Heart left ventricle (tissue), 16 donors: ENCODE measurements at regions not wholly inside any gene's neighbourhood (a gene's known extent, or its start where the extent isn't known, plus 50 kb on each side); places are given as distances from the start of the nearest gene placed in this dataset.
A peak's percentile ranks its signal among the peaks of the same experiment; 100 is the strongest.

Experiments
- ATAC-seq, 4 donors: fragments of 200-7000 bp; cut with Tn5 transposase; one replicate each; pipeline ENCODE4 v1.9.1; 2020 to 2022; ENCODE audit warnings: moderate library complexity in 4 of 4, mild to moderate bottlenecking in 3 of 4, moderate number of reproducible peaks in 1 of 4
- DNase-seq, 5 donors: peaks; one replicate each; pipeline ENCODE4 v3.0.0-alpha.2; 2020
- H3K27ac ChIP-seq, 12 donors: fragments of 200-600 bp; sonication (generic) in 4 of 12; one replicate each; pipeline versions ENCODE4 v1.5.0 to v1.8.0; 2016 to 2022; ENCODE audit warnings: mild to moderate bottlenecking in 2 of 12
- H3K27me3 ChIP-seq, 9 donors: fragments of 200-600 bp; sonication (generic) in 2 of 9; one replicate each; pipeline versions ENCODE4 v1.5.1 to v1.8.0; 2016 to 2022; ENCODE audit warnings: mild to moderate bottlenecking in 3 of 9
- H3K36me3 ChIP-seq, 9 donors: fragments of 200-600 bp; sonication (generic) in 2 of 9; one replicate each; pipeline versions ENCODE4 v1.5.0 to v1.8.0; 2018 to 2022; ENCODE audit warnings: mild to moderate bottlenecking in 2 of 9
- H3K4me1 ChIP-seq, 12 donors: fragments of 200-600 bp; sonication (generic) in 4 of 12; one replicate each; pipeline versions ENCODE4 v1.5.0 to v1.8.0; 2016 to 2022; ENCODE audit warnings: mild to moderate bottlenecking in 3 of 12
- H3K4me3 ChIP-seq, 12 donors: fragments of 200-600 bp; sonication (generic) in 4 of 12; one replicate each; pipeline versions ENCODE4 v1.5.0 to v1.8.0; 2017 to 2022; ENCODE audit warnings: mild to moderate bottlenecking in 9 of 12, moderate library complexity in 4 of 12
- H3K9me3 ChIP-seq, 12 donors: fragments of 200-600 bp; sonication (generic) in 4 of 12; one replicate each; pipeline versions ENCODE4 v1.5.0 to v1.8.0; 2016 to 2022; ENCODE audit warnings: mild to moderate bottlenecking in 1 of 12
- POLR2A ChIP-seq, 2 donors: fragments of 450-650 bp; IDR thresholded peaks; one replicate each; pipeline ENCODE4 v1.6.1; 2017; ENCODE audit warnings: antibody characterized with exemption in 2 of 2, mild to moderate bottlenecking in 2 of 2, moderate library complexity in 2 of 2
- WGBS, 4 donors: extraction: QIAGEN DNeasy Blood & Tissue Kit in 2 of 4; methylation state at CpG; one replicate each; pipeline versions ENCODE4 v1.1.5 to v1.1.7; 2013 to 2018; 5-methylcytosine and 5-hydroxymethylcytosine counted together
- intact Hi-C, 10 donors: fragments of 100-400 bp; cut with DNase I; formaldehyde crosslinking; loops; one replicate each; pipeline versions ENCODE4 v1.11.1 to v1.14.2; 2022
- TF ChIP-seq, protein P1 (sequence below), 12 donors: fragments of 200-600 bp; sonication (generic) in 4 of 12; IDR thresholded peaks; one replicate each; pipeline versions ENCODE4 v1.5.0 to v1.8.0; 2018 to 2022; ENCODE audit warnings: antibody characterized with exemption in 12 of 12, mild to moderate bottlenecking in 5 of 12
- donor health status: ischemic (EF 13 %, LVEDD 7.1; RV severe dilation, severe dysfunction).
- donor health status: healthy with polysubstance abuse.
- donor health status: DM: no; HTN: yes; CAD: no.
- donor health status: DM: no; HTN: no; CAD: no.
- donor health status: ischemic (EF 25% LVEDD 6.9; RV normal size, moderate dysfunction).
- donor health status: ischemic (EF 25% LVEDD 5.7; RV mildly dilated, moderate dysfunction).
- donor health status: healthy.
- donor health status: DM: yes; HTN: yes; CAD: no.
- donor health status: ischemic (EF 35%, LVEDD 5.7; RV mildly dilated, moderate dysfunction).
- donor health status: nonischemic (EF 11% LVEDD 7.7; RV severe dilation, severe dysfunction).
- donor health status: DM: yes; HTN: yes; CAD: no.
- donor health status: PGD.
- donor health status: ischemic (EF 29% LVEDD 5.4; RV normal size, mild dysfunction).
- donor health status: nonischemic (EF 23%, LVEDD 6.1; RV moderate dilation, normal function).

GRCh38 chr6:163842467-163842866 lies 427.9 kb downstream of the QKI start:
- TF ChIP-seq POLR2A (IDR thresholded peaks at IDR 0.05) = no peak
- TF ChIP-seq, protein P1, sequence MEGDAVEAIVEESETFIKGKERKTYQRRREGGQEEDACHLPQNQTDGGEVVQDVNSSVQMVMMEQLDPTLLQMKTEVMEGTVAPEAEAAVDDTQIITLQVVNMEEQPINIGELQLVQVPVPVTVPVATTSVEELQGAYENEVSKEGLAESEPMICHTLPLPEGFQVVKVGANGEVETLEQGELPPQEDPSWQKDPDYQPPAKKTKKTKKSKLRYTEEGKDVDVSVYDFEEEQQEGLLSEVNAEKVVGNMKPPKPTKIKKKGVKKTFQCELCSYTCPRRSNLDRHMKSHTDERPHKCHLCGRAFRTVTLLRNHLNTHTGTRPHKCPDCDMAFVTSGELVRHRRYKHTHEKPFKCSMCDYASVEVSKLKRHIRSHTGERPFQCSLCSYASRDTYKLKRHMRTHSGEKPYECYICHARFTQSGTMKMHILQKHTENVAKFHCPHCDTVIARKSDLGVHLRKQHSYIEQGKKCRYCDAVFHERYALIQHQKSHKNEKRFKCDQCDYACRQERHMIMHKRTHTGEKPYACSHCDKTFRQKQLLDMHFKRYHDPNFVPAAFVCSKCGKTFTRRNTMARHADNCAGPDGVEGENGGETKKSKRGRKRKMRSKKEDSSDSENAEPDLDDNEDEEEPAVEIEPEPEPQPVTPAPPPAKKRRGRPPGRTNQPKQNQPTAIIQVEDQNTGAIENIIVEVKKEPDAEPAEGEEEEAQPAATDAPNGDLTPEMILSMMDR (IDR thresholded peaks at IDR 0.05) = no peak

DNA sequence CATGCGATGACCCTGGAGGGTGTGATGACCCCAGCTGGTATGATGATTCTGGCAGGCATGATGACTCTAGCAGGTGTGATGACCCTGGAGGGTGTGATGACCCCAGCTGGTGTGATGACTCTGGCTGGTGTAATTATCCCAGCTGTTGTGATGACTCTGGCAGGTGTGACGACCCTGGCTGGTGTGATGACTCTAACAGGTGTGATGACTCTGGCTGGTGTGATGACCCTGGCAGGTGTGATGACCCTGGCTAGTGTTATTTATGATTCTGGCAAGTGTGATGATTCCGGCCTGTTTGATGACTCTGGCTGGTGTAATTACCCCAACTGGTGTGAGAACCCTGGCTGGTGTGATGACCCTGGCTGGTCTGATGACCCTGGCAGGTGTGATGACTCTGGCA lies 427.2 kb downstream of the QKI start:
- TF ChIP-seq, protein P1 (IDR thresholded peaks at IDR 0.05) = no peak
- intact Hi-C loops = loop anchor here in 3 of 10 donors (10.0 kb wide), 1 partner anchor 263 kb away; no protein-coding TSS in a partner anchor
- WGBS, 4 donors = 88 to 100% (median 94%) methylated on average over 2 to 3 of the region's 3 CpGs
- Histone ChIP-seq H3K9me3 (peaks cover 0 to 7% (median 0%) of the 10 kb centered on the region in 12 donors), H3K4me3 (no peak overlapping the region), H3K27me3 (no peaks in the 10 kb centered on the region), H3K36me3 (no peaks in the 10 kb centered on the region), H3K4me1 (peaks cover 0 to 33% (median 12%) of the 10 kb centered on the region in 12 donors), H3K27ac (no peak overlapping the region)
- ATAC-seq = no peak
- no peak for DNase-seq

More at GRCh38 chr6:163842467-163842866, 427.9 kb downstream of the QKI start:
- Histone ChIP-seq H3K4me3 (no peak overlapping the region), H3K27ac (peak overlapping the region in 1 of 12 donors; percentile 14), H3K4me1 (peaks cover 0 to 25% (median 8%) of the 10 kb centered on the region in 12 donors), H3K9me3 (peaks cover 0 to 7% (median 0%) of the 10 kb centered on the region in 12 donors), H3K36me3 (no peaks in the 10 kb centered on the region), H3K27me3 (no peaks in the 10 kb centered on the region)
- no peak for DNase-seq
- ATAC-seq = no peak
- intact Hi-C loops = loop anchor here in 3 of 10 donors (10.0 kb wide), 1 partner anchor 262 kb away; no protein-coding TSS in a partner anchor

DNA sequence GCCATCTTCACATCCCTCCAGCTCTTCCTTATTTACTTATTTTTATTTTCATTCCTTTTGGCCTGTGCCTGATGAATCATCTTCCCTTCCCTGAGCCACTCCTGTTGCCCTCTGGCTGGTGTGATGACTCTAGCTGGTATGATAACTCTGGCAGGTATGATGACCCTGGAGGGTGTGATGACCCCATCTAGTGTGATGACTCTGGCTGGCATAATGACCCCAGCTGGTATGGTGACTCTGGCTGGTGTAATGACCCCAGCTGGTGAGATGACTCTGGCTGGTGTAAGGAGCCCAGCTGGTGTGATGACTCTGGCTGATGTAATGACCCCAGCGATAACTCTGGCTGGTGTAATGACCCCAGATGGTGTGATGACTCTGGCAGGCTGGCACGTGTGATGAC lies 426.8 kb downstream of the QKI start:
- no peak for TF ChIP-seq POLR2A (IDR thresholded peaks at IDR 0.05)
- Histone ChIP-seq H3K27me3 (no peaks in the 10 kb centered on the region), H3K27ac (no peak overlapping the region), H3K4me1 (peaks cover 0 to 37% (median 12%) of the 10 kb centered on the region in 12 donors), H3K9me3 (peaks cover 0 to 7% (median 0%) of the 10 kb centered on the region in 12 donors), H3K36me3 (no peaks in the 10 kb centered on the region), H3K4me3 (no peak overlapping the region)
- DNase-seq (no peak), ATAC-seq (no peak)
- intact Hi-C loops = loop anchor here in 3 of 10 donors (10.0 kb wide), 1 partner anchor 263 kb away; no protein-coding TSS in a partner anchor
- 49 to 80% (median 55%) methylated on average over 1 to 2 of the region's 2 CpGs for WGBS, 4 donors

- 83 to 89% (median 86%) methylated on average over 3 of the region's 3 CpGs for WGBS, 4 donors
- Histone ChIP-seq H3K27ac (no peak overlapping the region), H3K4me3 (no peak overlapping the region), H3K36me3 (no peaks in the 10 kb centered on the region), H3K27me3 (no peaks in the 10 kb centered on the region), H3K4me1 (peaks cover 0 to 40% (median 12%) of the 10 kb centered on the region in 12 donors), H3K9me3 (peaks cover 0 to 7% (median 0%) of the 10 kb centered on the region in 12 donors)
- no peak for DNase-seq
- ATAC-seq = no peak
- intact Hi-C loops = loop anchor here in 3 of 10 donors (10.0 kb wide), 1 partner anchor 264 kb away; no protein-coding TSS in a partner anchor
- TF ChIP-seq, protein P1 (IDR thresholded peaks at IDR 0.05) = no peak
- no peak for TF ChIP-seq POLR2A (IDR thresholded peaks at IDR 0.05)
Measured at GRCh38 chr6:163840880-163841279, 426.4 kb downstream of the QKI start.

DNA sequence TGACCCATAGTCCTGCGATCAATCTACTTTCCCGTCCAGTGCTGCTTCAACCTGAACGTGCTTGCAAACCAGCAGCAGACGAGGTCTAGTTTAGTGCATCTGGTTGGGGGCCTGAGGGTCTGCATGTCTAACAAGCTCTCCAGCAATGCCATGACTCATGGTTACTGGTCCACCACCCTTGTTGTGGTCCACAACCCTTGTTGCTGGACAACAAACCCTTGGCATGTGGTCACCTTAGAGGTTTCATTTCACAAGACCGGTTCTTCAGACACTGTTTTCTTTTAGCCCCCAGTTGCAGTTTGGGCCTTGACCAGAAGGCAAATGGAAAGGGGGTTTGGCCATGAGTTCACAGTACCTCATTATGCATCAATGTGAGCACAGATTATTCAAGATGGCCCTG lies 424.8 kb downstream of the QKI start:
- DNase-seq (no peak), ATAC-seq (no peak)
- no peak overlapping the region for H3K4me3 ChIP-seq
- H3K4me1 ChIP-seq = peaks cover 0 to 34% (median 12%) of the 10 kb centered on the region in 12 donors
- intact Hi-C loops = loop anchor here in 3 of 10 donors (5.0 to 10.0 kb wide), 4 partner anchors 92 to 268 kb away; no protein-coding TSS in a partner anchor
- H3K9me3 ChIP-seq = peaks cover 0 to 7% (median 0%) of the 10 kb centered on the region in 12 donors
- no peak overlapping the region for H3K27ac ChIP-seq
- H3K27me3 ChIP-seq = no peaks in the 10 kb centered on the region
- no peaks in the 10 kb centered on the region for H3K36me3 ChIP-seq
- TF ChIP-seq, protein P1 (IDR thresholded peaks at IDR 0.05) = no peak
- TF ChIP-seq POLR2A (IDR thresholded peaks at IDR 0.05) = no peak
- 95 to 98% (median 96%) methylated on average over 5 of the region's 5 CpGs for WGBS, 4 donors
